Astrocyte (in vitro differentiated cells and primary cell): ENCODE measurements at regions not wholly inside any gene's neighbourhood (a gene's known extent, or its start where the extent isn't known, plus 50 kb on each side); places are given as distances from the start of the nearest gene placed in this dataset.

Source experiments
- DNase-seq: peaks from one replicate; pipeline ENCODE4 v3.0.0-alpha.2; 2010; ENCODE audit warnings: low read depth
- FAIRE-seq: peaks from 2 replicates; lab custom pipeline; 2011; peaks lifted over from hg19 to GRCh38; lab: Jason Lieb, UNC
- H2AFZ ChIP-seq: 2 replicates; pipeline ENCODE4 v1.6.0; 2012; ENCODE audit warnings: low read depth, low read length, inconsistent platforms
- H3K27ac ChIP-seq: 2 replicates; pipeline ENCODE4 v1.5.1; 2011; ENCODE audit warnings: low read depth, low read length, inconsistent platforms
- H3K27me3 ChIP-seq: 2 replicates; pipeline ENCODE4 v1.6.0; 2011; ENCODE audit warnings: low read length, inconsistent platforms; ENCODE audit not compliant: insufficient read depth
- H3K36me3 ChIP-seq: 2 replicates; pipeline ENCODE4 v1.5.1; 2011; ENCODE audit warnings: low read length, inconsistent platforms; ENCODE audit not compliant: insufficient read depth
- H3K4me1 ChIP-seq: 2 replicates; pipeline ENCODE4 v1.5.1; 2011; ENCODE audit warnings: low read length, inconsistent platforms; ENCODE audit not compliant: insufficient read depth
- H3K4me2 ChIP-seq: 2 replicates; pipeline ENCODE4 v1.6.0; 2012; ENCODE audit warnings: low read length, inconsistent platforms
- H3K4me3 ChIP-seq: 2 replicates; pipeline ENCODE4 v1.5.1; 2011; ENCODE audit warnings: low read depth, mild to moderate bottlenecking, low read length, inconsistent platforms; ENCODE audit not compliant: insufficient read depth
- H3K79me2 ChIP-seq: 2 replicates; pipeline ENCODE4 v1.6.0; 2012; ENCODE audit warnings: mild to moderate bottlenecking, low read length, inconsistent platforms; ENCODE audit not compliant: insufficient read depth
- H3K9ac ChIP-seq: 2 replicates; pipeline ENCODE4 v1.6.0; 2012; ENCODE audit warnings: mild to moderate bottlenecking, low read length, inconsistent platforms
- H3K9me3 ChIP-seq: 2 replicates; pipeline ENCODE4 v1.5.1; 2012; ENCODE audit warnings: low read depth, mild to moderate bottlenecking, low read length, inconsistent platforms; ENCODE audit not compliant: insufficient read depth
- H4K20me1 ChIP-seq: 2 replicates; pipeline ENCODE4 v1.6.0; 2012; ENCODE audit warnings: low read length, inconsistent platforms; ENCODE audit not compliant: insufficient read depth
- H3K27ac Mint-ChIP-seq: one replicate; pipeline ENCODE4 v1.8.0; 2021; ENCODE audit warnings: mild to moderate bottlenecking, mixed read lengths; ENCODE audit not compliant: unreplicated experiment
- H3K27me3 Mint-ChIP-seq: one replicate; pipeline ENCODE4 v1.8.0; 2021; ENCODE audit warnings: low read depth, mixed read lengths; ENCODE audit not compliant: unreplicated experiment
- H3K36me3 Mint-ChIP-seq: one replicate; pipeline ENCODE4 v1.8.0; 2021; ENCODE audit warnings: low read depth, mixed read lengths; ENCODE audit not compliant: unreplicated experiment
- H3K4me1 Mint-ChIP-seq: one replicate; pipeline ENCODE4 v1.8.0; 2021; ENCODE audit warnings: low read depth, mixed read lengths; ENCODE audit not compliant: unreplicated experiment
- H3K4me3 Mint-ChIP-seq: one replicate; pipeline ENCODE4 v1.8.0; 2021; ENCODE audit warnings: mild to moderate bottlenecking, moderate library complexity, mixed read lengths; ENCODE audit not compliant: unreplicated experiment
- H3K9me3 Mint-ChIP-seq: one replicate; pipeline ENCODE4 v1.8.0; 2021; ENCODE audit warnings: mild to moderate bottlenecking, mixed read lengths; ENCODE audit not compliant: unreplicated experiment
- CTCF ChIP-seq: IDR thresholded peaks from 2 replicates; pipeline ENCODE4 v1.5.1; 2011; ENCODE audit warnings: low read depth, mild to moderate bottlenecking, inconsistent platforms, low read length, moderate library complexity; ENCODE audit not compliant: insufficient read depth
- EZH2 ChIP-seq: IDR thresholded peaks from 2 replicates; pipeline ENCODE4 v1.6.1; 2012; ENCODE audit warnings: mild to moderate bottlenecking, low read length, inconsistent platforms; ENCODE audit not compliant: insufficient read depth

GRCh38 chr15:97501291-97501690 lies 459.2 kb upstream of the ARRDC4 start:
- Histone ChIP-seq H3K4me1 (peaks cover 5% of the 10 kb centered on the region), H4K20me1 (no peaks in the 10 kb centered on the region), H3K27ac (no peak overlapping the region), H3K4me3 (no peak overlapping the region), H3K9ac (no peak overlapping the region), H3K9me3 (no peaks in the 10 kb centered on the region), H3K79me2 (no peaks in the 10 kb centered on the region), H3K27me3 (no peaks in the 10 kb centered on the region), H3K36me3 (no peaks in the 10 kb centered on the region), H3K4me2 (no peak overlapping the region), H2AFZ (no peak overlapping the region)
- Mint-ChIP-seq H3K9me3 (no peaks in the 10 kb centered on the region), H3K4me3 (no peak overlapping the region), H3K27me3 (no peaks in the 10 kb centered on the region), H3K36me3 (no peaks in the 10 kb centered on the region), H3K27ac (no peak overlapping the region), H3K4me1 (peaks cover 27% of the 10 kb centered on the region)
- DNase-seq (no peak), FAIRE-seq (no peak)
- TF ChIP-seq CTCF, result no peak
- no peak for TF ChIP-seq EZH2

GRCh38 chr15:97502038-97502437 lies 458.5 kb upstream of the ARRDC4 start:
- H2AFZ ChIP-seq, result peak overlapping the region; percentile 38
- Mint-ChIP-seq H3K27ac (peak overlapping the region; percentile 29), H3K27me3 (no peaks in the 10 kb centered on the region), H3K9me3 (no peaks in the 10 kb centered on the region), H3K36me3 (no peaks in the 10 kb centered on the region), H3K4me1 (peaks cover 23% of the 10 kb centered on the region), H3K4me3 (no peak overlapping the region)
- H3K27ac ChIP-seq, result no peak overlapping the region
- DNase-seq (peak; percentile 11), FAIRE-seq (no peak)
- no peaks in the 10 kb centered on the region for H3K36me3 ChIP-seq
- H3K27me3 ChIP-seq, result no peaks in the 10 kb centered on the region
- H3K9me3 ChIP-seq, result no peaks in the 10 kb centered on the region
- no peaks in the 10 kb centered on the region for H4K20me1 ChIP-seq
- no peak for TF ChIP-seq EZH2
- TF ChIP-seq CTCF, result no peak
- H3K79me2 ChIP-seq, result no peaks in the 10 kb centered on the region
- H3K9ac ChIP-seq, result no peak overlapping the region
- peaks cover 5% of the 10 kb centered on the region for H3K4me1 ChIP-seq
- no peak overlapping the region for H3K4me3 ChIP-seq
- H3K4me2 ChIP-seq, result peak overlapping the region; percentile 11

- DNase-seq (peak; percentile 56), FAIRE-seq (peak; percentile 47)
- H3K27me3 Mint-ChIP-seq, result no peaks in the 10 kb centered on the region
- Histone ChIP-seq H3K9me3 (no peaks in the 10 kb centered on the region), H3K9ac (no peak overlapping the region), H3K79me2 (no peaks in the 10 kb centered on the region), H3K36me3 (no peaks in the 10 kb centered on the region), H3K4me2 (peak overlapping the region; percentile 20), H3K4me1 (peaks cover 5% of the 10 kb centered on the region), H3K4me3 (no peak overlapping the region), H2AFZ (no peak overlapping the region), H3K27me3 (no peaks in the 10 kb centered on the region), H4K20me1 (no peaks in the 10 kb centered on the region), H3K27ac (peak overlapping the region; percentile 55)
- peak overlapping the region; percentile 83 for H3K27ac Mint-ChIP-seq
- peaks cover 23% of the 10 kb centered on the region for H3K4me1 Mint-ChIP-seq
- H3K9me3 Mint-ChIP-seq, result no peaks in the 10 kb centered on the region
- no peak overlapping the region for H3K4me3 Mint-ChIP-seq
- TF ChIP-seq CTCF (no peak), EZH2 (no peak)
- H3K36me3 Mint-ChIP-seq, result no peaks in the 10 kb centered on the region
These were observed 456.3 kb upstream of the ARRDC4 start for GRCh38 chr15:97504031-97504792.
